Neural cell (in vitro differentiated cells): ENCODE measurements at regions not wholly inside any gene's neighbourhood (a gene's known extent, or its start where the extent isn't known, plus 50 kb on each side); places are given as distances from the start of the nearest gene placed in this dataset.

Experiments used
- H2AFZ ChIP-seq: fragments of 200-600, 300-800 bp; sonication (generic), shearing (Covaris generic); 2 replicates; pipeline ENCODE4 v1.6.0; 2014; ENCODE audit warnings: low read depth, mild to moderate bottlenecking, antibody characterized with exemption, low read length, moderate library complexity
- H3F3A ChIP-seq: fragments of 200-600 bp; shearing (Covaris generic); 2 replicates; pipeline ENCODE4 v1.6.1; 2016; ENCODE audit warnings: mild to moderate bottlenecking, moderate library complexity, mixed read lengths, antibody characterized with exemption, low read length; ENCODE audit not compliant: insufficient read depth, poor library complexity, severe bottlenecking
- H3K27ac ChIP-seq: fragments of 200-600, 300-800 bp; sonication (generic), shearing (Covaris generic); 2 replicates; pipeline ENCODE4 v1.5.1; 2014; ENCODE audit warnings: mild to moderate bottlenecking, low read length, moderate library complexity
- H3K27me3 ChIP-seq: fragments of 300-800, 200-600 bp; sonication (generic), shearing (Covaris generic); 2 replicates; pipeline ENCODE4 v1.6.0; 2014; ENCODE audit warnings: mild to moderate bottlenecking, low read depth, low read length, moderate library complexity; ENCODE audit not compliant: insufficient read depth
- H3K36me3 ChIP-seq: fragments of 300-800, 200-600 bp; sonication (generic), shearing (Covaris generic); 2 replicates; pipeline ENCODE4 v1.5.1; 2014; ENCODE audit warnings: mild to moderate bottlenecking, antibody characterized with exemption, low read length, moderate library complexity; ENCODE audit not compliant: insufficient read depth
- H3K4me2 ChIP-seq: fragments of 300-800, 200-600 bp; sonication (generic), shearing (Covaris generic); 2 replicates; pipeline ENCODE4 v1.6.0; 2014; ENCODE audit warnings: mild to moderate bottlenecking, low read length
- H3K4me3 ChIP-seq: fragments of 300-800, 200-600 bp; sonication (generic), shearing (Covaris generic); 2 replicates; pipeline ENCODE4 v1.5.1; 2014; ENCODE audit warnings: mild to moderate bottlenecking, low read length, moderate library complexity
- H3K79me2 ChIP-seq: fragments of 200-600 bp; shearing (Covaris generic); replicated peaks from 2 replicates; pipeline ENCODE4 v1.6.0; 2014; ENCODE audit warnings: mild to moderate bottlenecking, low read length, moderate library complexity; ENCODE audit not compliant: insufficient read depth
- H3K9ac ChIP-seq: fragments of 300-800, 200-600 bp; sonication (generic), shearing (Covaris generic); 2 replicates; pipeline ENCODE4 v1.6.1; 2016; ENCODE audit warnings: mild to moderate bottlenecking, low read length, mixed read lengths
- H3K9me2 ChIP-seq: fragments of 200-600 bp; shearing (Covaris generic); 2 replicates; pipeline ENCODE4 v1.6.1; 2016; ENCODE audit warnings: mild to moderate bottlenecking, low read length, mixed read lengths; ENCODE audit not compliant: insufficient read depth
- H3K9me3 ChIP-seq: fragments of 200-600, 300-800 bp; sonication (generic), shearing (Covaris generic); 2 replicates; pipeline ENCODE4 v1.6.1; 2016; ENCODE audit warnings: mild to moderate bottlenecking, mixed run types, low read length, moderate library complexity, mixed read lengths
- H4K20me1 ChIP-seq: fragments of 200-600 bp; shearing (Covaris generic); 2 replicates; pipeline ENCODE4 v1.6.1; 2016; ENCODE audit warnings: mild to moderate bottlenecking, mixed run types; ENCODE audit not compliant: insufficient read depth
- CTCF ChIP-seq: fragments of 450-650 bp; IDR thresholded peaks from 2 replicates; pipeline ENCODE4 v1.5.1; 2014; ENCODE audit warnings: antibody characterized with exemption, mild to moderate bottlenecking, moderate library complexity; ENCODE audit not compliant: poor library complexity, severe bottlenecking
- EP300 ChIP-seq: fragments of 450-650 bp; conservative IDR thresholded peaks from 2 replicates; pipeline ENCODE4 v1.6.1; 2014; ENCODE audit warnings: antibody characterized with exemption, mild to moderate bottlenecking, moderate library complexity; ENCODE audit not compliant: poor library complexity, severe bottlenecking
- EZH2 ChIP-seq: fragments of 200-600, 300-800 bp; shearing (Covaris generic), sonication (generic); IDR thresholded peaks from 2 replicates; pipeline ENCODE4 v1.6.1; 2014; ENCODE audit warnings: antibody characterized with exemption, low read length, borderline replicate concordance, mild to moderate bottlenecking; ENCODE audit not compliant: insufficient read depth, poor library complexity, severe bottlenecking
- MXI1 ChIP-seq: fragments of 450-650 bp; conservative IDR thresholded peaks from 2 replicates; pipeline ENCODE4 v1.6.1; 2014; ENCODE audit warnings: antibody characterized with exemption, mild to moderate bottlenecking; ENCODE audit not compliant: poor library complexity, severe bottlenecking
- POLR2AphosphoS5 ChIP-seq: IDR thresholded peaks from 2 replicates; pipeline ENCODE4 v1.6.1; 2012
- RAD21 ChIP-seq: fragments of 450-650 bp; conservative IDR thresholded peaks from 2 replicates; pipeline ENCODE4 v1.6.1; 2014; ENCODE audit warnings: antibody characterized with exemption, mild to moderate bottlenecking, moderate library complexity
- REST ChIP-seq: IDR thresholded peaks from 2 replicates; pipeline ENCODE4 v1.6.1; 2012; ENCODE audit warnings: borderline replicate concordance
- SMC3 ChIP-seq: fragments of 450-650 bp; conservative IDR thresholded peaks from 2 replicates; pipeline ENCODE4 v1.6.1; 2014; ENCODE audit warnings: antibody characterized with exemption, mild to moderate bottlenecking, moderate library complexity; ENCODE audit not compliant: poor library complexity
- TAF1 ChIP-seq: IDR thresholded peaks from 2 replicates; pipeline ENCODE4 v1.6.1; 2012; ENCODE audit warnings: low read depth

- TF ChIP-seq RAD21 = peak; percentile 96
- peak; percentile 95 for TF ChIP-seq SMC3
- no peak for TF ChIP-seq EZH2
- TF ChIP-seq REST = no peak
- TF ChIP-seq TAF1 = no peak
- TF ChIP-seq EP300 = no peak
- TF ChIP-seq CTCF = peak; percentile 92
- Histone ChIP-seq H3K4me3 (no peak overlapping the region), H3K9me2 (no peaks in the 10 kb centered on the region), H4K20me1 (no peaks in the 10 kb centered on the region), H3K79me2 (no peaks in the 10 kb centered on the region), H3F3A (no peaks in the 10 kb centered on the region), H3K36me3 (no peaks in the 10 kb centered on the region), H3K4me2 (no peak overlapping the region), H3K27me3 (no peaks in the 10 kb centered on the region), H3K27ac (peak overlapping the region; percentile 9), H3K9me3 (no peaks in the 10 kb centered on the region), H2AFZ (no peak overlapping the region), H3K9ac (no peak overlapping the region)
Observed at GRCh38 chr16:76653390-76654026, 376.3 kb downstream of the CNTNAP4 start.

- Histone ChIP-seq H3K36me3 (no peaks in the 10 kb centered on the region), H3K9ac (no peak overlapping the region), H3F3A (no peaks in the 10 kb centered on the region), H3K27me3 (no peaks in the 10 kb centered on the region), H2AFZ (no peak overlapping the region), H3K9me2 (no peaks in the 10 kb centered on the region), H4K20me1 (no peaks in the 10 kb centered on the region), H3K9me3 (no peaks in the 10 kb centered on the region), H3K4me3 (no peak overlapping the region), H3K79me2 (no peaks in the 10 kb centered on the region), H3K4me2 (no peak overlapping the region), H3K27ac (no peak overlapping the region)
- TF ChIP-seq EZH2 (no peak), CTCF (no peak), POLR2AphosphoS5 (no peak), MXI1 (no peak), REST (no peak), EP300 (no peak), SMC3 (no peak), TAF1 (no peak), RAD21 (no peak)
Observed at GRCh38 chr16:76654088-76654820, 377.1 kb downstream of the CNTNAP4 start.
